Right ventricle myocardium superior (tissue), 1 donor: ENCODE measurements at regions not wholly inside any gene's neighbourhood (a gene's known extent, or its start where the extent isn't known, plus 50 kb on each side); places are given as distances from the start of the nearest gene placed in this dataset.

Experiments used
- ATAC-seq: fragments of 200-7000 bp; cut with Tn5 transposase; one replicate; pipeline ENCODE4 v1.9.1; 2020; ENCODE audit warnings: mild to moderate bottlenecking; ENCODE audit not compliant: poor library complexity
- DNase-seq: peaks from one replicate; pipeline ENCODE4 v3.0.0-alpha.2; 2020
- intact Hi-C: fragments of 100-400 bp; cut with DNase I; formaldehyde crosslinking; loops from one replicate; pipeline ENCODE4 v1.11.2; 2022
- donor health status: DM: no; HTN: yes; CAD: no; lungs with severe emphysema.

- DNase-seq = no peak
- ATAC-seq = no peak
- intact Hi-C loops = no loop called here
Measured at GRCh38 chr9:105900123-105900522, 205.8 kb downstream of the TMEM38B start.

- ATAC-seq (peak; percentile 98), DNase-seq (peak; percentile 46)
- intact Hi-C loops = no loop called here
Measured at GRCh38 chr9:105901514-105902109, 207.3 kb downstream of the TMEM38B start.

GRCh38 chr9:105908069-105908468, 213.7 kb downstream of the TMEM38B start:
- intact Hi-C loops = no loop called here

GRCh38 chr9:105911104-105911911, 217.0 kb downstream of the TMEM38B start:
- ATAC-seq (no peak), DNase-seq (no peak)
- intact Hi-C loops = no loop called here

More at GRCh38 chr9:105908069-105908468, 213.7 kb downstream of the TMEM38B start:
- ATAC-seq = no peak
- DNase-seq = no peak

GRCh38 chr9:105912157-105912862, 218.0 kb downstream of the TMEM38B start:
- ATAC-seq (no peak), DNase-seq (no peak)
- intact Hi-C loops = no loop called here

- DNase-seq = no peak
- intact Hi-C loops = no loop called here
- no peak for ATAC-seq
Measured at GRCh38 chr9:105912863-105913516, 218.6 kb downstream of the TMEM38B start.

GRCh38 chr9:105921057-105921726, 226.9 kb downstream of the TMEM38B start:
- ATAC-seq = no peak
- intact Hi-C loops = no loop called here
- DNase-seq = no peak

GRCh38 chr9:105928416-105928815, 234.1 kb downstream of the TMEM38B start:
- intact Hi-C loops = no loop called here
- no peak for ATAC-seq
- no peak for DNase-seq

GRCh38 chr9:105930011-105930627, 235.8 kb downstream of the TMEM38B start:
- intact Hi-C loops = no loop called here
- DNase-seq = no peak
- peak; percentile 95 for ATAC-seq

GRCh38 chr9:105932276-105932675, 237.9 kb downstream of the TMEM38B start:
- ATAC-seq (no peak), DNase-seq (no peak)
- intact Hi-C loops = no loop called here

GRCh38 chr9:105950448-105950847, 256.1 kb downstream of the TMEM38B start:
- ATAC-seq (no peak), DNase-seq (no peak)
- intact Hi-C loops = no loop called here

GRCh38 chr9:105950894-105951293, 256.6 kb downstream of the TMEM38B start:
- DNase-seq (no peak), ATAC-seq (no peak)
- intact Hi-C loops = no loop called here

GRCh38 chr9:105954517-105954916, 260.2 kb downstream of the TMEM38B start:
- no peak for DNase-seq
- intact Hi-C loops = no loop called here
- ATAC-seq = no peak

- intact Hi-C loops = no loop called here
- DNase-seq (no peak), ATAC-seq (no peak)
Measured at GRCh38 chr9:105957830-105958229, 263.5 kb downstream of the TMEM38B start.

GRCh38 chr9:105958587-105958986, 264.2 kb downstream of the TMEM38B start:
- intact Hi-C loops = no loop called here
- DNase-seq (no peak), ATAC-seq (peak; percentile 49)

GRCh38 chr9:105959531-105959930, 265.2 kb downstream of the TMEM38B start:
- DNase-seq (no peak), ATAC-seq (no peak)
- intact Hi-C loops = no loop called here

GRCh38 chr9:105963343-105964099, 269.2 kb downstream of the TMEM38B start:
- ATAC-seq = no peak

GRCh38 chr9:105964156-105964555, 269.8 kb downstream of the TMEM38B start:
- DNase-seq (no peak), ATAC-seq (no peak)
- intact Hi-C loops = no loop called here

More at GRCh38 chr9:105963343-105964099, 269.2 kb downstream of the TMEM38B start:
- intact Hi-C loops = no loop called here
- DNase-seq = no peak
